Neuronal stem cell (in vitro differentiated cells): ENCODE measurements at regions not wholly inside any gene's neighbourhood (a gene's known extent, or its start where the extent isn't known, plus 50 kb on each side); places are given as distances from the start of the nearest gene placed in this dataset.
"Not testable (repeated sequence)": the region's sequence is repeated elsewhere in the genome, so short reads cannot be mapped to it uniquely, and the experiment has no call there.

Experiments
- DNase-seq: peaks from one replicate; pipeline ENCODE4 v3.0.0-alpha.2; 2013; ENCODE audit warnings: low spot score
- H2AFZ ChIP-seq: one replicate; pipeline ENCODE4 v1.6.1; 2013; ENCODE audit warnings: mild to moderate bottlenecking, low read length, inconsistent platforms
- H2AK5ac ChIP-seq: 2 replicates; pipeline ENCODE4 v1.6.1; 2013; ENCODE audit warnings: low read depth, mild to moderate bottlenecking, inconsistent platforms, low read length, moderate library complexity, mixed read lengths
- H2BK120ac ChIP-seq: 2 replicates; pipeline ENCODE4 v1.6.1; 2013; ENCODE audit warnings: low read depth, mild to moderate bottlenecking, inconsistent platforms, low read length, moderate library complexity, mixed read lengths
- H2BK12ac ChIP-seq: one replicate; pipeline ENCODE4 v1.6.1; 2013; ENCODE audit warnings: low read length, inconsistent platforms
- H2BK15ac ChIP-seq: 2 replicates; pipeline ENCODE4 v1.6.1; 2013; ENCODE audit warnings: mild to moderate bottlenecking, low read length, inconsistent platforms, mixed read lengths
- H2BK5ac ChIP-seq: one replicate; pipeline ENCODE4 v1.6.1; 2013; ENCODE audit warnings: inconsistent platforms, mild to moderate bottlenecking, low read length, moderate library complexity
- H3K14ac ChIP-seq: one replicate; pipeline ENCODE4 v1.6.1; 2013; ENCODE audit warnings: low read length, inconsistent platforms
- H3K18ac ChIP-seq: 2 replicates; pipeline ENCODE4 v1.6.1; 2013; ENCODE audit warnings: low read length, inconsistent platforms
- H3K23ac ChIP-seq: 2 replicates; pipeline ENCODE4 v1.6.1; 2013; ENCODE audit warnings: low read depth, mild to moderate bottlenecking, mixed read lengths, low read length, inconsistent platforms; ENCODE audit not compliant: poor library complexity
- H3K27ac ChIP-seq: replicated peaks from 3 replicates; pipeline ENCODE4 v1.5.1; 2013; ENCODE audit warnings: low read length, inconsistent platforms
- H3K27me3 ChIP-seq, 3 experiments: 2 replicates each; pipeline ENCODE4 v1.6.1; 2013; ENCODE audit warnings: low read length in 3 of 3, mild to moderate bottlenecking in 2 of 3, inconsistent platforms in 1 of 3, low read depth in 1 of 3, mixed read lengths in 1 of 3, moderate library complexity in 1 of 3; ENCODE audit not compliant: control insufficient read depth in 3 of 3, insufficient read depth in 3 of 3
- H3K36me3 ChIP-seq, 2 donors: replicated peaks in 1 of 2; 2 replicates each; pipeline ENCODE4 v1.6.1; 2013; ENCODE audit warnings: low read length in 2 of 2; ENCODE audit not compliant: control insufficient read depth in 2 of 2, insufficient read depth in 2 of 2
- H3K4ac ChIP-seq: 2 replicates; pipeline ENCODE4 v1.6.1; 2013; ENCODE audit warnings: inconsistent platforms, mild to moderate bottlenecking, low read length, moderate library complexity
- H3K4me1 ChIP-seq, 2 donors: 1 replicate in 1 of 2; 2 replicates in 1 of 2; pipeline ENCODE4 v1.6.1; 2013; ENCODE audit warnings: low read length in 2 of 2, low read depth in 1 of 2; ENCODE audit not compliant: control insufficient read depth in 2 of 2, insufficient read depth in 1 of 2
- H3K4me2 ChIP-seq: one replicate; pipeline ENCODE4 v1.6.1; 2013; ENCODE audit warnings: mild to moderate bottlenecking, low read length, inconsistent platforms; ENCODE audit not compliant: insufficient read depth, poor library complexity, severe bottlenecking
- H3K4me3 ChIP-seq, 2 donors: 2 replicates each; pipeline ENCODE4 v1.5.1; 2013; ENCODE audit warnings: low read length in 2 of 2, mild to moderate bottlenecking in 2 of 2, inconsistent platforms in 1 of 2, moderate library complexity in 1 of 2
- H3K79me1 ChIP-seq: one replicate; pipeline ENCODE4 v1.6.1; 2013; ENCODE audit warnings: low read depth, mild to moderate bottlenecking, inconsistent platforms, low read length, moderate library complexity
- H3K9ac ChIP-seq: one replicate; pipeline ENCODE4 v1.6.1; 2013; ENCODE audit warnings: mild to moderate bottlenecking, low read depth, low read length, inconsistent platforms; ENCODE audit not compliant: poor library complexity
- H3K9me3 ChIP-seq, 2 donors: replicated peaks in 1 of 2; 2 replicates each; pipeline versions ENCODE3 to v1.6.1; 2013; ENCODE audit warnings: low read length in 2 of 2, mild to moderate bottlenecking in 2 of 2, inconsistent platforms in 1 of 2, low read depth in 1 of 2, mixed read lengths in 1 of 2, moderate library complexity in 1 of 2; ENCODE audit not compliant: control insufficient read depth in 2 of 2, insufficient read depth in 1 of 2
- H4K8ac ChIP-seq: one replicate; pipeline ENCODE4 v1.6.1; 2013; ENCODE audit warnings: low read depth, mild to moderate bottlenecking, inconsistent platforms, low read length, moderate library complexity
- H4K91ac ChIP-seq: one replicate; pipeline ENCODE4 v1.6.1; 2013; ENCODE audit warnings: low read length, low read depth, mild to moderate bottlenecking, inconsistent platforms; ENCODE audit not compliant: poor library complexity
- WGBS, 2 donors: extraction: QIAGEN DNeasy Blood & Tissue Kit; methylation state at CpG; one replicate each; pipeline ENCODE4 v1.1.7; 2013; ENCODE audit warnings: missing lambda C conversion rate in 2 of 2, mixed read lengths in 1 of 2; ENCODE audit not compliant: insufficient read length in 2 of 2, insufficient replicate concordance in 1 of 2; ENCODE audit errors: extremely low coverage in 2 of 2; 5-methylcytosine and 5-hydroxymethylcytosine counted together

- Histone ChIP-seq H3K79me1 (no peaks in the 10 kb centered on the region), H3K4ac (no peak overlapping the region), H2BK5ac (no peak overlapping the region), H2BK15ac (no peak overlapping the region), H3K36me3 (no peaks in the 10 kb centered on the region), H4K91ac (no peak overlapping the region), H3K4me1 (no peaks in the 10 kb centered on the region), H3K9ac (no peak overlapping the region), H3K23ac (no peak overlapping the region), H2AFZ (no peak overlapping the region), H3K4me2 (no peak overlapping the region), H2BK120ac (no peak overlapping the region), H3K27me3 (no peaks in the 10 kb centered on the region), H3K9me3 (no peaks in the 10 kb centered on the region), H3K18ac (no peak overlapping the region), H3K14ac (no peak overlapping the region), H2AK5ac (no peak overlapping the region), H3K4me3 (no peak overlapping the region), H4K8ac (no peak overlapping the region), H3K27ac (no peak overlapping the region), H2BK12ac (no peak overlapping the region)
- no CpG with 5 or more reads among the region's 1 CpG for WGBS, 2 donors
- no peak for DNase-seq
Measured at GRCh38 chr2:160592401-160592800, 98.8 kb upstream of the RBMS1 start.

GRCh38 chr2:160592993-160593392 lies 99.4 kb upstream of the RBMS1 start:
- Histone ChIP-seq H3K4me2 (no peak overlapping the region), H2BK15ac (no peak overlapping the region), H3K23ac (no peak overlapping the region), H2BK12ac (no peak overlapping the region), H3K18ac (no peak overlapping the region), H2AFZ (no peak overlapping the region), H2BK120ac (no peak overlapping the region), H3K79me1 (no peaks in the 10 kb centered on the region), H3K4ac (no peak overlapping the region), H3K9me3 (no peaks in the 10 kb centered on the region), H3K4me3 (no peak overlapping the region), H2AK5ac (no peak overlapping the region), H2BK5ac (no peak overlapping the region), H3K36me3 (no peaks in the 10 kb centered on the region), H3K9ac (no peak overlapping the region), H4K8ac (no peak overlapping the region), H3K27me3 (no peaks in the 10 kb centered on the region), H3K4me1 (no peaks in the 10 kb centered on the region), H3K14ac (no peak overlapping the region), H4K91ac (no peak overlapping the region), H3K27ac (no peak overlapping the region)
- no peak for DNase-seq

GRCh38 chr2:160596441-160596840 lies 102.8 kb upstream of the RBMS1 start:
- H3K4ac ChIP-seq = no peak overlapping the region
- H3K27me3 ChIP-seq = no peaks in the 10 kb centered on the region
- no peak overlapping the region for H2BK5ac ChIP-seq
- H3K18ac ChIP-seq = no peak overlapping the region
- no peak overlapping the region for H2AK5ac ChIP-seq
- H3K4me2 ChIP-seq = no peak overlapping the region
- H3K23ac ChIP-seq = no peak overlapping the region
- H3K79me1 ChIP-seq = no peaks in the 10 kb centered on the region
- H2AFZ ChIP-seq = no peak overlapping the region
- no peak overlapping the region for H2BK15ac ChIP-seq
- H3K27ac ChIP-seq = no peak overlapping the region
- H4K8ac ChIP-seq = no peak overlapping the region
- no peak overlapping the region for H2BK12ac ChIP-seq
- no peak overlapping the region for H3K4me3 ChIP-seq
- no peak overlapping the region for H3K9ac ChIP-seq
- H3K36me3 ChIP-seq = no peaks in the 10 kb centered on the region
- no peak overlapping the region for H2BK120ac ChIP-seq
- H3K14ac ChIP-seq = no peak overlapping the region
- DNase-seq = no peak
- no peaks in the 10 kb centered on the region for H3K9me3 ChIP-seq
- no peak overlapping the region for H4K91ac ChIP-seq
- no peaks in the 10 kb centered on the region for H3K4me1 ChIP-seq

- not testable (repeated sequence) for H2BK5ac ChIP-seq, H3K4me3 ChIP-seq, H2AFZ ChIP-seq, H3K4ac ChIP-seq, H3K9me3 ChIP-seq, H3K14ac ChIP-seq, H2AK5ac ChIP-seq, H3K9ac ChIP-seq, H3K27me3 ChIP-seq, H3K4me2 ChIP-seq, H2BK15ac ChIP-seq, H2BK12ac ChIP-seq, H3K79me1 ChIP-seq, H3K4me1 ChIP-seq, H3K36me3 ChIP-seq, H3K23ac ChIP-seq, H3K18ac ChIP-seq, H2BK120ac ChIP-seq, H3K27ac ChIP-seq, H4K8ac ChIP-seq, H4K91ac ChIP-seq, DNase-seq
- no CpG with 5 or more reads among the region's 1 CpG for WGBS, 2 donors
Measured at GRCh38 chr2:160600437-160600836, 106.8 kb upstream of the RBMS1 start.
